ENCODE measurements at regions not wholly inside any gene's neighbourhood (a gene's known extent, or its start where the extent isn't known, plus 50 kb on each side); places are given as distances from the start of the nearest gene placed in this dataset.

DNA sequence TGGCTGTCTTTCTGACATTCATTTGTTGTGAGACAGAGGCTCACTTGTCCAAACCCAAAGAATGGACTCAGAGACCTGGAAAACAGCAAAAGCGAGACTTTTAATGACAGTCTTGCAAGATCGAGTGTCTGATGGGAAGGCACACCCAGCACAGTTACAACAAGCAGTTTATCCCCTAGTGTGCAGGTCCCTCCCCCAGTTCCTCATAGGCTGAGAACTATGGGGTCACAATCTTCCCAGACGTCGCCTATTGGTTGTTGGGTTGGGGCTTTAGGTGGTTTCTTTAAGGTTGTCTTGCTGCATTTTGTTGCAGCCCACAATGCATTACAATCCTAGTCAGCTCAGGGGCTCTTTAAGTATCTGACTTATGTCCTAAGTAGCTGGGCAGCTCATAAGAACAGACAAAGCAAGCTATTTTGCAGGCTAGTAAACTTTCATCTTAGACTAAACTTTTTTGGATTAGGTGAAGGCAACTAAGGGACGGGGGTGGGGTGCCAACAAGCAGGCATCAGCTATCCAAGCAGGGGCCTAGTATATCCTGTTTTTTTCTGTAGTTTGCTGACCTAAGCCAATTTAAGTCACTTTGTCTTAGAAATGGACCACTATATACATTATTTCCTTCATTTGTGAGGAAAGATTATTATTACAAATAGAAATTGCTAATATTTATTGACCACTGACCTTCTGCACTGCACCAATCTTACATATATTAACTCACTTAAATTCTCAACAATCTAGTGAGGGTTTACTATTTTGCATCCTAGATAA lies 151.8 kb downstream of the SETD4 start:
- DNase-seq (no peak), ATAC-seq (no peak)
- peaks cover 0 to 21% (median 0%) of the 10 kb centered on the region in 12 donors for H3K4me1 ChIP-seq
- no peak overlapping the region for H3K27ac ChIP-seq
- no peaks in the 10 kb centered on the region for H3K36me3 ChIP-seq
- WGBS, 4 donors, result 78 to 90% (median 85%) methylated on average over 5 of the region's 5 CpGs
- no peak for TF ChIP-seq CTCF (IDR thresholded peaks at IDR 0.05)
- TF ChIP-seq POLR2A (IDR thresholded peaks at IDR 0.05), result no peak
- no peaks in the 10 kb centered on the region for H3K9me3 ChIP-seq
- H3K27me3 ChIP-seq, result peaks cover 0 to 2% (median 0%) of the 10 kb centered on the region in 9 donors
- intact Hi-C loops (cut with DNase I), result no loop called here
- no peak overlapping the region for H3K4me3 ChIP-seq

GRCh38 chr21:35906586-35906985 lies 153.7 kb downstream of the SETD4 start:
- H3K9me3 ChIP-seq, result no peaks in the 10 kb centered on the region
- H3K4me3 ChIP-seq, result no peak overlapping the region
- H3K27me3 ChIP-seq, result no peaks in the 10 kb centered on the region
- ATAC-seq, result no peak
- peaks cover 0 to 21% (median 0%) of the 10 kb centered on the region in 12 donors for H3K4me1 ChIP-seq
- peak overlapping the region in 1 of 12 donors; percentile 21 for H3K27ac ChIP-seq
- DNase-seq, result no peak
- H3K36me3 ChIP-seq, result no peaks in the 10 kb centered on the region
- TF ChIP-seq POLR2A (IDR thresholded peaks at IDR 0.05) (no peak), CTCF (IDR thresholded peaks at IDR 0.05) (no peak)
- intact Hi-C loops (cut with DNase I), result no loop called here

DNA sequence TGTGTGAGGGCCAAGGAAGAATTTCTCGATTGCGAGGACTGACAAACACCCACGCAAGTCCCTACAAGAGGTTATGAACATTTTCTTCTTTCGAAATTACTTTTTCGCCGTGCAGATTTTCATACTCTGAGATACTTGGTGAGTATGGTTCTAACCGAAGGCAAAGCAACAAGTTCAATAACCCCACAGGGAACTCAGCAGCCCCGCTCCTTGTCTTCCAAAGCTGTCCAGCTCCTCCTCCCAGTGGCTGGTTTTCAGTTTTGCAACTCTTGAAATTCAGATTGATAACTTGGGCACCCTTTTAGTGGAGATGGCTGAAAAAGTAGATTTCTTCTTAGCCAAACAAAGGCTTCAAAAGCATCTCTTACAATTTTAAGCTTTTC lies 154.4 kb downstream of the SETD4 start:
- no peak for DNase-seq
- peak overlapping the region in 7 of 12 donors; percentile 3 to 88 (median 41) for H3K27ac ChIP-seq
- peaks cover 0 to 21% (median 0%) of the 10 kb centered on the region in 12 donors for H3K4me1 ChIP-seq
- H3K27me3 ChIP-seq, result no peaks in the 10 kb centered on the region
- TF ChIP-seq CTCF (IDR thresholded peaks at IDR 0.05) (no peak), POLR2A (IDR thresholded peaks at IDR 0.05) (no peak)
- no peaks in the 10 kb centered on the region for H3K36me3 ChIP-seq
- intact Hi-C loops (cut with DNase I), result no loop called here
- peak in 1 of 4 donors; percentile 56 for ATAC-seq
- H3K9me3 ChIP-seq, result no peaks in the 10 kb centered on the region
- WGBS, 4 donors, result 88 to 91% (median 89%) methylated on average over 8 of the region's 8 CpGs
- no peak overlapping the region for H3K4me3 ChIP-seq

DNA sequence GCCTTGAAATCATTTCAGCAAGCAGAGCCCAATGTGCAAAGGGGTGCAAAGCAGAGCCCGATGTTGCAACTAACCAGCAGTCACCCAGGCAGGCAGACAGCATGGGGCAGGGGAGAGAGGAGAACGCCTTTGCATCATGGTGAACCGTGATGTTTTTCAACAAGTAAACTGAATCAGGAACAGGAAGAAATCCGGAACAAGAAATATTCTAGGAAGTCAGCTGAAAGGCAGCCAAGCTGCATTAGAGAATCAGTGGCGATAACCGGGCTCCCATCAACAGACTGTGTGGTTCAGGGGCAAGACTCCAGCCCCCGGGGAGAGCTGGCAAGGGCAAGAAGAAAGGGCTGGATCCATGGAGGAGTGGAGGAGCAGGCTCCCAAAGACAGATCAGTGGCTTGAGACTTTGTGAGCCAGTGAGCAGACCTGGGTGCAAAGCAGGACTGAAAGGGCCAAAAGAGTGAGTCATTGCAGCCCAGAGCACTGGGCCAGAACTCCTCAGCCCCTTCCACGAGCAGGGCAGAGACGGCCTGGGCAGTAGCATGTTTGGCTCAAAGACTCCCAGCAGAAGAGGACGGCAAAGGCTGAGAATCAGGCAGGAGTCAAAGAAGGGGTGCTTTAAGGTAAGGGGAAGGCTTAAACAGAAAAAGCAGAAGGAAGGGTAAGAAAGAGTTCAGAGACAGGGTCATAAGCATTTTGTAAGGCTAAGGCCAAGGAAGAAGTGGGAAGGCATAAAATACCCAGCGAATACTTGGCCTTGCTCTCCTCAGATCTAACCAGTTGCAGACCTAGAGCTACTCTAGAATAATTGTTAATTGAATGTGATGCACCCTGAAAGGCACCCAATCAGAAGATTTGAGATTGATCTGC lies 155.0 kb downstream of the SETD4 start:
- TF ChIP-seq CTCF (IDR thresholded peaks at IDR 0.05), result no peak
- no peak for TF ChIP-seq POLR2A (IDR thresholded peaks at IDR 0.05)
- intact Hi-C loops (cut with DNase I), result no loop called here
- H3K27me3 ChIP-seq, result no peaks in the 10 kb centered on the region
- no peaks in the 10 kb centered on the region for H3K36me3 ChIP-seq
- WGBS, 4 donors, result 54 to 69% (median 58%) methylated on average over 11 of the region's 11 CpGs
- peak overlapping the region in 9 of 12 donors; percentile 3 to 88 (median 43) for H3K27ac ChIP-seq
- peak in 3 of 5 donors; percentile 40 to 66 (median 50) for DNase-seq
- H3K4me3 ChIP-seq, result no peak overlapping the region
- H3K9me3 ChIP-seq, result no peaks in the 10 kb centered on the region
- ATAC-seq, result peak; percentile 64 to 93 (median 78)
- peaks cover 0 to 21% (median 0%) of the 10 kb centered on the region in 12 donors for H3K4me1 ChIP-seq

Measured in heart left ventricle (tissue), 16 donors.